OCI-LY1 (cell line): ENCODE measurements at regions not wholly inside any gene's neighbourhood (a gene's known extent, or its start where the extent isn't known, plus 50 kb on each side); places are given as distances from the start of the nearest gene placed in this dataset.

ENCODE experiments used
- H2AFZ ChIP-seq: fragments of 200-600 bp; sonication (generic), shearing (Covaris generic); 2 replicates; pipeline ENCODE4 v1.6.0; 2014; ENCODE audit warnings: antibody characterized with exemption, mild to moderate bottlenecking, low read length
- H3F3A ChIP-seq: fragments of 200-600 bp; sonication (generic), shearing (Covaris generic); 2 replicates; pipeline ENCODE4 v1.6.0; 2014; ENCODE audit warnings: mild to moderate bottlenecking, antibody characterized with exemption, low read length, moderate library complexity; ENCODE audit not compliant: insufficient read depth
- H3K27ac ChIP-seq: fragments of 200-600 bp; sonication (generic); 2 replicates; pipeline ENCODE4 v1.5.1; 2014; ENCODE audit warnings: low read length, mixed run types, mild to moderate bottlenecking, low read depth; ENCODE audit not compliant: poor library complexity, severe bottlenecking
- H3K27me3 ChIP-seq: fragments of 200-600 bp; sonication (generic); 2 replicates; pipeline ENCODE4 v1.6.0; 2014; ENCODE audit warnings: antibody characterized with exemption, mild to moderate bottlenecking, low read length, moderate library complexity; ENCODE audit not compliant: insufficient read depth
- H3K36me3 ChIP-seq: fragments of 200-600 bp; sonication (generic); 2 replicates; pipeline ENCODE4 v1.6.1; 2014; ENCODE audit warnings: mild to moderate bottlenecking, antibody characterized with exemption, low read length, moderate library complexity, mixed read lengths; ENCODE audit not compliant: insufficient read depth
- H3K4me1 ChIP-seq: fragments of 200-600 bp; sonication (generic); 2 replicates; pipeline ENCODE4 v1.5.1; 2014; ENCODE audit warnings: mild to moderate bottlenecking, low read length, moderate library complexity; ENCODE audit not compliant: insufficient read depth, severe bottlenecking
- H3K4me2 ChIP-seq: fragments of 200-600 bp; sonication (generic), shearing (Covaris generic); 2 replicates; pipeline ENCODE4 v1.6.1; 2014; ENCODE audit warnings: low read length
- H3K4me3 ChIP-seq: fragments of 200-600 bp; sonication (generic); 2 replicates; pipeline ENCODE4 v1.5.1; 2014; ENCODE audit warnings: low read length, low read depth, mild to moderate bottlenecking, mixed read lengths; ENCODE audit not compliant: poor library complexity, severe bottlenecking
- H3K79me2 ChIP-seq: fragments of 200-600 bp; shearing (Covaris generic); 2 replicates; pipeline ENCODE4 v1.6.1; 2016; ENCODE audit warnings: mixed run types, low read length, mixed read lengths; ENCODE audit not compliant: insufficient read depth
- H3K9ac ChIP-seq: fragments of 200-600 bp; sonication (generic), shearing (Covaris generic); 2 replicates; pipeline ENCODE4 v1.6.1; 2014; ENCODE audit warnings: mild to moderate bottlenecking, low read length, mixed read lengths
- H3K9me2 ChIP-seq: fragments of 200-600 bp; sonication (generic), shearing (Covaris generic); 2 replicates; pipeline ENCODE4 v1.6.1; 2014; ENCODE audit warnings: low read depth, mild to moderate bottlenecking, low read length, mixed read lengths
- H3K9me3 ChIP-seq: fragments of 200-600 bp; shearing (Covaris generic); 2 replicates; pipeline ENCODE4 v1.6.1; 2014; ENCODE audit warnings: low read length, mixed read lengths
- H4K20me1 ChIP-seq: fragments of 200-600 bp; sonication (generic), shearing (Covaris generic); 2 replicates; pipeline ENCODE4 v1.6.0; 2016; ENCODE audit warnings: mild to moderate bottlenecking, low read length; ENCODE audit not compliant: insufficient read depth
- EZH2 ChIP-seq: fragments of 200-600 bp; sonication (generic), shearing (Covaris generic); IDR thresholded peaks from 2 replicates; pipeline ENCODE4 v1.8.0; 2017; ENCODE audit warnings: borderline replicate concordance, mixed run types, mild to moderate bottlenecking, antibody characterized with exemption, low read length, moderate library complexity, mixed read lengths
- TF ChIP-seq, protein P1 (sequence below): fragments of 200-600 bp; sonication (generic), shearing (Covaris generic); IDR thresholded peaks from 2 replicates; pipeline ENCODE4 v1.5.1; 2017; ENCODE audit warnings: mild to moderate bottlenecking, antibody characterized with exemption, low read length, moderate library complexity, mixed read lengths

DNA sequence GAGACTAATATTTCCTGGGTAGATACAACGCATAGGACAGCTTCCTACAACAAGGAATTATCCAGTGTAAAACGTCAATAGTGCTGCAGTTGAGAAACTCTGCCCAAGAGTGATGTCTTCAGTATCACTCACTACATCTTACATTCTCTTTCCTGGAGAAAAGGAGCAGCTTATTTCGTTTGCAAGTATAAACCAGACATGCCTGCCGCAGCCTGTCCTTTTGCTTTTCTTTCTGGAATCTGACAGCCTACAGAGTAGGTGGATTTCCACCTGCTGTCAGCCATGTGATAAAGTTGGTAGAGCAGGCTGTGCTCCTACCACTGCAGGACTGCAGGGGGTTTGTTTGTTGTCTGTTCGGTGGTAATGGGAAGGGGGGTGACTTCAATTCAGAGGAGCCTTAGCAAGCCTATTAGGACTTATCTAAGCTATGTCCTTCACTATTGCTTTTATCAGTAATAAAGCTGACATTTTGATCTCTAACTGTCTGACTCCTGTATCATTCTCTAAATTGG, 439.1 kb downstream of the GRB14 start:
- Histone ChIP-seq H3K4me1 (no peaks in the 10 kb centered on the region), H3K27ac (no peak overlapping the region), H3K27me3 (no peaks in the 10 kb centered on the region), H3K4me2 (no peak overlapping the region), H3F3A (no peaks in the 10 kb centered on the region), H2AFZ (no peak overlapping the region), H3K4me3 (no peak overlapping the region), H3K36me3 (no peaks in the 10 kb centered on the region), H3K79me2 (no peaks in the 10 kb centered on the region), H3K9me2 (no peaks in the 10 kb centered on the region), H3K9me3 (no peaks in the 10 kb centered on the region), H4K20me1 (no peaks in the 10 kb centered on the region), H3K9ac (no peak overlapping the region)
- TF ChIP-seq EZH2 = no peak
- TF ChIP-seq, protein P1, sequence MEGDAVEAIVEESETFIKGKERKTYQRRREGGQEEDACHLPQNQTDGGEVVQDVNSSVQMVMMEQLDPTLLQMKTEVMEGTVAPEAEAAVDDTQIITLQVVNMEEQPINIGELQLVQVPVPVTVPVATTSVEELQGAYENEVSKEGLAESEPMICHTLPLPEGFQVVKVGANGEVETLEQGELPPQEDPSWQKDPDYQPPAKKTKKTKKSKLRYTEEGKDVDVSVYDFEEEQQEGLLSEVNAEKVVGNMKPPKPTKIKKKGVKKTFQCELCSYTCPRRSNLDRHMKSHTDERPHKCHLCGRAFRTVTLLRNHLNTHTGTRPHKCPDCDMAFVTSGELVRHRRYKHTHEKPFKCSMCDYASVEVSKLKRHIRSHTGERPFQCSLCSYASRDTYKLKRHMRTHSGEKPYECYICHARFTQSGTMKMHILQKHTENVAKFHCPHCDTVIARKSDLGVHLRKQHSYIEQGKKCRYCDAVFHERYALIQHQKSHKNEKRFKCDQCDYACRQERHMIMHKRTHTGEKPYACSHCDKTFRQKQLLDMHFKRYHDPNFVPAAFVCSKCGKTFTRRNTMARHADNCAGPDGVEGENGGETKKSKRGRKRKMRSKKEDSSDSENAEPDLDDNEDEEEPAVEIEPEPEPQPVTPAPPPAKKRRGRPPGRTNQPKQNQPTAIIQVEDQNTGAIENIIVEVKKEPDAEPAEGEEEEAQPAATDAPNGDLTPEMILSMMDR = no peak

DNA sequence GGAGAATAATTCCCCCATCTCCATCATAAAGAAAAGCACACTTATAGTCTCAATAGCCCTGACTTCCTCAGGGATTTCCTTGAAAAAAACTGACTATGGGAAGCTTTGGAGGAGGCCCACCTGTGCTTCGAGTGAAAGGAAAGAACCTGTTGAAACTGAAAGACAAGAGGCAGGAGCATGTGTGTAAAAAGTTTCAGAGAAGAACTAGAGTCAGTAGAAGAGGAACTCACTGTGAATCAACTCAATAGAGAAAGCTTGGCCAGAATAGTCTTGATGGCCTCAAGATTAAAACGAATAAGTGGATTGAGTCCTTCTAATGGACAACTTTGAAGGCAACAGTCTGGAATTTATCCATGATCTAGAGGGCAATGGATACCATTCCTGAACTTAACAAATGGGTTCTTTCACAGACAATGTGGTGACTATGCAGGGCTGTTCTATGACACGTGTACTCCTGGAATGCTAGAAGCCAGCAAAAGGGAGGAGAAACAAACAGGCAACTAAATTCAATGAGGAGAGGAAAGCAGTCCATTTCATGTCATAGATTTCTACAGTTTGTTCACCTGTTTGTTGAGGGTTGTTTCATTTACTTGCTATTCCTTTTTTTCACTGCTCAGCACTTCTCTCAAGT, 442.3 kb downstream of the GRB14 start:
- H3K4me2 ChIP-seq = no peak overlapping the region
- no peaks in the 10 kb centered on the region for H3K79me2 ChIP-seq
- no peaks in the 10 kb centered on the region for H3K4me1 ChIP-seq
- H3K9ac ChIP-seq = no peak overlapping the region
- H3F3A ChIP-seq = no peaks in the 10 kb centered on the region
- H4K20me1 ChIP-seq = no peaks in the 10 kb centered on the region
- H3K36me3 ChIP-seq = no peaks in the 10 kb centered on the region
- H3K9me2 ChIP-seq = no peaks in the 10 kb centered on the region
- no peaks in the 10 kb centered on the region for H3K9me3 ChIP-seq
- H3K4me3 ChIP-seq = no peak overlapping the region
- no peak overlapping the region for H3K27ac ChIP-seq
- TF ChIP-seq, protein P1 = no peak
- no peak for TF ChIP-seq EZH2
- no peak overlapping the region for H2AFZ ChIP-seq
- no peaks in the 10 kb centered on the region for H3K27me3 ChIP-seq

DNA sequence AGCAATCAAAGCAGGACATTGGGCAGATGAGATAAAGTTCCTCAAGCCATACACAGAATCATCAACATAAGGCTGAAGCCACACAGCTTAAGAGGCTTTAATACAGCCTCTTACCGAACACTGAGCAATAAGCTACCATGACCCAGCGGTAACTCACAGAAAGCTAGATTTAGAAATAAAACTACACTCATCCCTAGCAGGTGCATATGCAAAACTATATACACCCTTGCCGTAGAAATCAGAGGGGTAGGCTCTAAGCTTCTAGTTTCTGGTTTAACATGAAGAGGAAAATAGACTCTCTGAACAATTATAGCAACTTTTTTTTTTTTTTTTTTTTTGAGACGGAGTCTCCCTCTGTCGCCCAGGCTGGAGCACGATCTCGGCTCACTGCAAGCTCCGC, 428.8 kb upstream of the FIGN start:
- no peak overlapping the region for H2AFZ ChIP-seq
- no peaks in the 10 kb centered on the region for H3K27me3 ChIP-seq
- H3K36me3 ChIP-seq = no peaks in the 10 kb centered on the region
- H3K9ac ChIP-seq = no peak overlapping the region
- H3K27ac ChIP-seq = no peak overlapping the region
- H3K9me2 ChIP-seq = no peaks in the 10 kb centered on the region
- H3K4me3 ChIP-seq = no peak overlapping the region
- TF ChIP-seq EZH2 = no peak
- TF ChIP-seq, protein P1 = no peak
- H3K4me1 ChIP-seq = no peaks in the 10 kb centered on the region
- H4K20me1 ChIP-seq = no peaks in the 10 kb centered on the region
- no peaks in the 10 kb centered on the region for H3F3A ChIP-seq
- no peaks in the 10 kb centered on the region for H3K79me2 ChIP-seq
- H3K4me2 ChIP-seq = no peak overlapping the region
- H3K9me3 ChIP-seq = no peaks in the 10 kb centered on the region
